ENCODE measurements at regions not wholly inside any gene's neighbourhood (a gene's known extent, or its start where the extent isn't known, plus 50 kb on each side); places are given as distances from the start of the nearest gene placed in this dataset.

GRCh38 chr6:164144316-164144715 lies 729.8 kb downstream of the QKI start:
- Histone ChIP-seq H3K4me2 (ENCODE audit: low read depth, low read length, poor library complexity, severe bottlenecking) (no peak overlapping the region), H3K27me3 (ENCODE audit: low read length) (no peaks in the 10 kb centered on the region), H4K20me1 (ENCODE audit: low read depth, low read length) (no peaks in the 10 kb centered on the region), H3K79me2 (ENCODE audit: insufficient read depth, low read length) (no peaks in the 10 kb centered on the region), H3K9me2 (replicated peaks; ENCODE audit: insufficient read depth, low read length) (no peaks in the 10 kb centered on the region), H3K9ac (ENCODE audit: low read length) (no peak overlapping the region), H3K9me3 (ENCODE audit: insufficient read depth, low read length) (no peaks in the 10 kb centered on the region), H3K4me3 (ENCODE audit: insufficient read depth, low read length, poor library complexity, severe bottlenecking) (no peak overlapping the region), H2AFZ (ENCODE audit: low read depth, low read length, severe bottlenecking) (no peak overlapping the region), H3K36me3 (ENCODE audit: low read length) (no peaks in the 10 kb centered on the region), H3K27ac (ENCODE audit: low read depth, low read length) (no peak overlapping the region), H3F3A (ENCODE audit: insufficient read depth) (no peaks in the 10 kb centered on the region)
- TF ChIP-seq EZH2phosphoT487 (conservative IDR thresholded peaks at IDR 0.05; ENCODE audit: low read length) = no peak
- TF ChIP-seq CTCF (IDR thresholded peaks at IDR 0.05; ENCODE audit: insufficient read depth, low read length, poor library complexity, severe bottlenecking) = no peak

GRCh38 chr6:164142322-164142721 lies 727.8 kb downstream of the QKI start:
- TF ChIP-seq EZH2phosphoT487 (conservative IDR thresholded peaks at IDR 0.05; ENCODE audit: low read length) (no peak), CTCF (IDR thresholded peaks at IDR 0.05; ENCODE audit: insufficient read depth, low read length, poor library complexity, severe bottlenecking) (no peak)
- no peaks in the 10 kb centered on the region for H3K9me3 ChIP-seq (ENCODE audit: insufficient read depth, low read length)
- H3K36me3 ChIP-seq (ENCODE audit: low read length) = no peaks in the 10 kb centered on the region
- H3K4me3 ChIP-seq (ENCODE audit: insufficient read depth, low read length, poor library complexity, severe bottlenecking) = no peak overlapping the region
- no peak overlapping the region for H2AFZ ChIP-seq (ENCODE audit: low read depth, low read length, severe bottlenecking)
- H3K4me2 ChIP-seq (ENCODE audit: low read depth, low read length, poor library complexity, severe bottlenecking) = no peak overlapping the region
- H3K9me2 ChIP-seq (replicated peaks; ENCODE audit: insufficient read depth, low read length) = no peaks in the 10 kb centered on the region
- no peaks in the 10 kb centered on the region for H3K27me3 ChIP-seq (ENCODE audit: low read length)
- H3K9ac ChIP-seq (ENCODE audit: low read length) = no peak overlapping the region
- no peak overlapping the region for H3K27ac ChIP-seq (ENCODE audit: low read depth, low read length)
- H3F3A ChIP-seq (ENCODE audit: insufficient read depth) = no peaks in the 10 kb centered on the region
- H4K20me1 ChIP-seq (ENCODE audit: low read depth, low read length) = no peaks in the 10 kb centered on the region
- H3K79me2 ChIP-seq (ENCODE audit: insufficient read depth, low read length) = no peaks in the 10 kb centered on the region

GRCh38 chr6:164135511-164136132 lies 721.1 kb downstream of the QKI start:
- Histone ChIP-seq H3K9me2 (replicated peaks; ENCODE audit: insufficient read depth, low read length) (no peaks in the 10 kb centered on the region), H3K4me3 (ENCODE audit: insufficient read depth, low read length, poor library complexity, severe bottlenecking) (no peak overlapping the region), H3K27ac (ENCODE audit: low read depth, low read length) (no peak overlapping the region), H3F3A (ENCODE audit: insufficient read depth) (no peaks in the 10 kb centered on the region), H3K9ac (ENCODE audit: low read length) (no peak overlapping the region), H3K27me3 (ENCODE audit: low read length) (no peaks in the 10 kb centered on the region), H2AFZ (ENCODE audit: low read depth, low read length, severe bottlenecking) (no peak overlapping the region), H4K20me1 (ENCODE audit: low read depth, low read length) (no peaks in the 10 kb centered on the region), H3K79me2 (ENCODE audit: insufficient read depth, low read length) (no peaks in the 10 kb centered on the region), H3K36me3 (ENCODE audit: low read length) (no peaks in the 10 kb centered on the region), H3K9me3 (ENCODE audit: insufficient read depth, low read length) (no peaks in the 10 kb centered on the region), H3K4me2 (ENCODE audit: low read depth, low read length, poor library complexity, severe bottlenecking) (no peak overlapping the region)
- TF ChIP-seq CTCF (IDR thresholded peaks at IDR 0.05; ENCODE audit: insufficient read depth, low read length, poor library complexity, severe bottlenecking) (no peak), EZH2phosphoT487 (conservative IDR thresholded peaks at IDR 0.05; ENCODE audit: low read length) (no peak)
